Keratinocyte (primary cell): ENCODE measurements at regions not wholly inside any gene's neighbourhood (a gene's known extent, or its start where the extent isn't known, plus 50 kb on each side); places are given as distances from the start of the nearest gene placed in this dataset.

Experiments
- DNase-seq: peaks from one replicate; pipeline ENCODE4 v3.0.0-alpha.2; 2011; ENCODE audit warnings: low read depth, missing footprints, low spot score
- FAIRE-seq: peaks from 2 replicates; lab custom pipeline; 2011; peaks lifted over from hg19 to GRCh38; lab: Jason Lieb, UNC
- H2AFZ ChIP-seq: 2 replicates; pipeline ENCODE4 v1.6.0; 2012; ENCODE audit warnings: low read length, control low read depth, inconsistent platforms; ENCODE audit not compliant: control insufficient read depth
- H3K27ac ChIP-seq: 2 replicates; pipeline ENCODE4 v1.5.1; 2011; ENCODE audit warnings: low read length; ENCODE audit not compliant: control insufficient read depth, insufficient read depth
- H3K27me3 ChIP-seq: 3 replicates; pipeline ENCODE4 v1.6.0; 2011; ENCODE audit warnings: low read length; ENCODE audit not compliant: control insufficient read depth, insufficient read depth; ENCODE audit errors: extremely low read depth
- H3K36me3 ChIP-seq, 2 experiments: 2 replicates in 1 of 2; 3 replicates in 1 of 2; pipeline ENCODE4 v1.5.1; 2011; ENCODE audit warnings: low read length in 2 of 2, mild to moderate bottlenecking in 1 of 2; ENCODE audit not compliant: control insufficient read depth in 2 of 2, insufficient read depth in 2 of 2; ENCODE audit errors: extremely low read depth in 1 of 2
- H3K4me1 ChIP-seq: 3 replicates; pipeline ENCODE4 v1.5.1; 2011; ENCODE audit warnings: low read length; ENCODE audit not compliant: control insufficient read depth, insufficient read depth; ENCODE audit errors: extremely low read depth
- H3K4me2 ChIP-seq: 3 replicates; pipeline ENCODE4 v1.6.0; 2011; ENCODE audit warnings: low read depth, low read length; ENCODE audit not compliant: control insufficient read depth, insufficient read depth; ENCODE audit errors: extremely low read depth
- H3K4me3 ChIP-seq, 3 experiments: fragments of 200-600 bp in 1 of 3; sonication (generic) in 1 of 3; 2 replicates in 2 of 3; 3 replicates in 1 of 3; pipeline ENCODE4 v1.5.1; 2011 to 2016; ENCODE audit warnings: low read length in 3 of 3, mild to moderate bottlenecking in 3 of 3, control low read depth in 2 of 3, inconsistent platforms in 1 of 3, low read depth in 1 of 3, mixed read lengths in 1 of 3, mixed run types in 1 of 3, moderate library complexity in 1 of 3; ENCODE audit not compliant: control insufficient read depth in 2 of 3, insufficient read depth in 2 of 3; ENCODE audit errors: extremely low read depth in 1 of 3
- H3K79me2 ChIP-seq: 2 replicates; pipeline ENCODE4 v1.6.0; 2012; ENCODE audit warnings: low read length; ENCODE audit not compliant: control insufficient read depth, insufficient read depth
- H3K9ac ChIP-seq: 3 replicates; pipeline ENCODE4 v1.6.0; 2011; ENCODE audit warnings: low read length; ENCODE audit not compliant: control insufficient read depth, insufficient read depth; ENCODE audit errors: extremely low read depth
- H3K9me1 ChIP-seq: 3 replicates; pipeline ENCODE4 v1.6.0; 2011; ENCODE audit warnings: low read length; ENCODE audit not compliant: control insufficient read depth, insufficient read depth; ENCODE audit errors: extremely low read depth
- H3K9me3 ChIP-seq: 2 replicates; pipeline ENCODE4 v1.5.1; 2012; ENCODE audit warnings: low read depth, low read length; ENCODE audit not compliant: control insufficient read depth
- H4K20me1 ChIP-seq: 3 replicates; pipeline ENCODE4 v1.6.0; 2011; ENCODE audit warnings: low read length; ENCODE audit not compliant: control insufficient read depth, insufficient read depth; ENCODE audit errors: extremely low read depth
- EZH2 ChIP-seq: IDR thresholded peaks from one replicate; pipeline ENCODE4 v1.6.1; 2012; ENCODE audit warnings: inconsistent platforms, mild to moderate bottlenecking, low read length, moderate library complexity
- dilution Hi-C: fragments of 300-500 bp; cut with MboI; formaldehyde crosslinking; loops from one replicate; pipeline ENCODE4 v1.7.0; 2020; ENCODE audit warnings: low sequenced_read_pairs; ENCODE audit not compliant: extremely low pct_ligation_motif_present
- TF ChIP-seq, protein P1 (sequence below), 3 experiments: IDR thresholded peaks in 1 of 3; conservative IDR thresholded peaks in 1 of 3; optimal IDR thresholded peaks in 1 of 3; 2 replicates in 2 of 3; 3 replicates in 1 of 3; pipeline versions ENCODE3 to v1.5.1; 2011; ENCODE audit warnings: low read length in 3 of 3, mild to moderate bottlenecking in 3 of 3, moderate library complexity in 2 of 3, control low read depth in 1 of 3, inconsistent platforms in 1 of 3; ENCODE audit not compliant: insufficient read depth in 2 of 3; ENCODE audit errors: extremely low read depth in 1 of 3

DNA sequence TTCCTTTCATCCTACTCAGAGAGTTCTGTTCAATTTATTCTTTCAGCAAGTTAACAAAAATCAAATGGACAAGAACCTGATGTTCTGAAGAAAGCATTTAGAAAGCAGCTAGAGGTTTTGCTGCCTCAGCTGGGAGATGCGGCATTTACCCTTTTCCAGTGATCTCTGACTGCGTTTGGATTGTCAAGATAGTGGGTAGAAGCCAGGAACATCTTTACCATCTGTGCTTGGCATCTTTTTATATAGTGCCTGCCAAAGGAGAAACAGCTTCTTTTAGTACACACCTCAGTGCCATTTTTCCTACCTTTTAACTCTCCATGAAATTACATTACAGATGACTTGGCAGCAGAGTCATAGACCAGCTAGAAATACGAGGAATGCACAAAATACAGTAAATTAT lies 680.8 kb downstream of the SLITRK1 start:
- dilution Hi-C loops: no loop called here
- DNase-seq (no peak), FAIRE-seq (no peak)
- H3K79me2 ChIP-seq: no peaks in the 10 kb centered on the region
- TF ChIP-seq EZH2: no peak
- TF ChIP-seq, protein P1, sequence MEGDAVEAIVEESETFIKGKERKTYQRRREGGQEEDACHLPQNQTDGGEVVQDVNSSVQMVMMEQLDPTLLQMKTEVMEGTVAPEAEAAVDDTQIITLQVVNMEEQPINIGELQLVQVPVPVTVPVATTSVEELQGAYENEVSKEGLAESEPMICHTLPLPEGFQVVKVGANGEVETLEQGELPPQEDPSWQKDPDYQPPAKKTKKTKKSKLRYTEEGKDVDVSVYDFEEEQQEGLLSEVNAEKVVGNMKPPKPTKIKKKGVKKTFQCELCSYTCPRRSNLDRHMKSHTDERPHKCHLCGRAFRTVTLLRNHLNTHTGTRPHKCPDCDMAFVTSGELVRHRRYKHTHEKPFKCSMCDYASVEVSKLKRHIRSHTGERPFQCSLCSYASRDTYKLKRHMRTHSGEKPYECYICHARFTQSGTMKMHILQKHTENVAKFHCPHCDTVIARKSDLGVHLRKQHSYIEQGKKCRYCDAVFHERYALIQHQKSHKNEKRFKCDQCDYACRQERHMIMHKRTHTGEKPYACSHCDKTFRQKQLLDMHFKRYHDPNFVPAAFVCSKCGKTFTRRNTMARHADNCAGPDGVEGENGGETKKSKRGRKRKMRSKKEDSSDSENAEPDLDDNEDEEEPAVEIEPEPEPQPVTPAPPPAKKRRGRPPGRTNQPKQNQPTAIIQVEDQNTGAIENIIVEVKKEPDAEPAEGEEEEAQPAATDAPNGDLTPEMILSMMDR (optimal IDR thresholded peaks at IDR 0.05 in 1 of 3, IDR thresholded peaks at IDR 0.05 in 1 of 3, conservative IDR thresholded peaks at IDR 0.05 in 1 of 3; ENCODE audit: extremely low read depth in 1 of 3, insufficient read depth in 2 of 3, low read length in 3 of 3): no peak
- H3K9ac ChIP-seq: no peak overlapping the region
- H3K36me3 ChIP-seq: no peaks in the 10 kb centered on the region
- no peaks in the 10 kb centered on the region for H3K4me1 ChIP-seq
- H3K27me3 ChIP-seq: no peaks in the 10 kb centered on the region
- no peaks in the 10 kb centered on the region for H4K20me1 ChIP-seq
- H3K27ac ChIP-seq: no peak overlapping the region
- no peaks in the 10 kb centered on the region for H3K9me1 ChIP-seq
- no peaks in the 10 kb centered on the region for H3K9me3 ChIP-seq
- peak overlapping the region; percentile 20 for H2AFZ ChIP-seq
- H3K4me2 ChIP-seq: no peak overlapping the region
- no peak overlapping the region for H3K4me3 ChIP-seq

GRCh38 chr13:83197316-83197715 lies 685.0 kb downstream of the SLITRK1 start:
- no peak for FAIRE-seq
- dilution Hi-C loops: no loop called here

More at GRCh38 chr13:83197316-83197715, 685.0 kb downstream of the SLITRK1 start:
- H3K36me3 ChIP-seq: no peaks in the 10 kb centered on the region
- no peaks in the 10 kb centered on the region for H3K9me1 ChIP-seq
- H3K79me2 ChIP-seq: no peaks in the 10 kb centered on the region
- H3K4me2 ChIP-seq: no peak overlapping the region
- TF ChIP-seq EZH2: no peak
- TF ChIP-seq, protein P1 (optimal IDR thresholded peaks at IDR 0.05 in 1 of 3, IDR thresholded peaks at IDR 0.05 in 1 of 3, conservative IDR thresholded peaks at IDR 0.05 in 1 of 3; ENCODE audit: extremely low read depth in 1 of 3, insufficient read depth in 2 of 3, low read length in 3 of 3): no peak
- no peaks in the 10 kb centered on the region for H4K20me1 ChIP-seq
- no peak overlapping the region for H3K9ac ChIP-seq
- H3K27me3 ChIP-seq: no peaks in the 10 kb centered on the region
- H3K4me3 ChIP-seq: no peak overlapping the region
- H2AFZ ChIP-seq: no peak overlapping the region
- H3K4me1 ChIP-seq: no peaks in the 10 kb centered on the region
- no peaks in the 10 kb centered on the region for H3K9me3 ChIP-seq
- no peak for DNase-seq
- H3K27ac ChIP-seq: no peak overlapping the region
